ENCODE measurements at regions not wholly inside any gene's neighbourhood (a gene's known extent, or its start where the extent isn't known, plus 50 kb on each side); places are given as distances from the start of the nearest gene placed in this dataset.
A peak's percentile ranks its signal among the peaks of the same experiment; 100 is the strongest.
"Not testable (repeated sequence)": the region's sequence is repeated elsewhere in the genome, so short reads cannot be mapped to it uniquely, and the experiment has no call there.

GRCh38 chr9:86645303-86645702, 291.1 kb upstream of the TUT7 start:
- no peak for DNase-seq

GRCh38 chr9:86644675-86645034, 290.4 kb upstream of the TUT7 start:
- DNase-seq: no peak

GRCh38 chr9:86643946-86644674, 289.9 kb upstream of the TUT7 start:
- DNase-seq: no peak

- DNase-seq: no peak
Measured at GRCh38 chr9:86642721-86643120, 288.5 kb upstream of the TUT7 start.

GRCh38 chr9:86641970-86642369, 287.8 kb upstream of the TUT7 start:
- no peak for DNase-seq

GRCh38 chr9:86639899-86640379, 285.7 kb upstream of the TUT7 start:
- DNase-seq: no peak

GRCh38 chr9:86639287-86639686, 285.1 kb upstream of the TUT7 start:
- no peak for DNase-seq

GRCh38 chr9:86638109-86638508, 283.9 kb upstream of the TUT7 start:
- DNase-seq: no peak

GRCh38 chr9:86637515-86637914, 283.3 kb upstream of the TUT7 start:
- no peak for DNase-seq

- DNase-seq: no peak
Measured at GRCh38 chr9:86636519-86636918, 282.3 kb upstream of the TUT7 start.

- DNase-seq: no peak
Measured at GRCh38 chr9:86636038-86636437, 281.8 kb upstream of the TUT7 start.

GRCh38 chr9:86634501-86634900, 280.3 kb upstream of the TUT7 start:
- no peak for DNase-seq

- DNase-seq: no peak
Measured at GRCh38 chr9:86633945-86634344, 279.7 kb upstream of the TUT7 start.

- no peak for DNase-seq
Measured at GRCh38 chr9:86632537-86632936, 278.3 kb upstream of the TUT7 start.

GRCh38 chr9:86629530-86629929, 275.3 kb upstream of the TUT7 start:
- DNase-seq: no peak

GRCh38 chr9:86626802-86627201, 272.6 kb upstream of the TUT7 start:
- no peak for DNase-seq

GRCh38 chr9:86624630-86625029, 270.4 kb upstream of the TUT7 start:
- DNase-seq: no peak

GRCh38 chr9:86614871-86615849, 260.9 kb upstream of the TUT7 start:
- DNase-seq: peak; percentile 10

GRCh38 chr9:86613943-86614342, 259.7 kb upstream of the TUT7 start:
- DNase-seq: no peak

- DNase-seq: not testable (repeated sequence)
Measured at GRCh38 chr9:86611534-86611933, 257.3 kb upstream of the TUT7 start.

GRCh38 chr9:86605303-86605702, 251.1 kb upstream of the TUT7 start:
- no peak for DNase-seq

GRCh38 chr9:86604741-86605140, 250.5 kb upstream of the TUT7 start:
- no peak for DNase-seq

- no peak for DNase-seq
Measured at GRCh38 chr9:86602715-86603114, 248.5 kb upstream of the TUT7 start.

GRCh38 chr9:86601697-86602096, 247.5 kb upstream of the TUT7 start:
- DNase-seq: no peak

Measured in CD4-positive, alpha-beta T cell treated with Interleukin-21 for 1 hour (primary cell).